Testis (tissue), 2 donors: ENCODE measurements at regions not wholly inside any gene's neighbourhood (a gene's known extent, or its start where the extent isn't known, plus 50 kb on each side); places are given as distances from the start of the nearest gene placed in this dataset.

Experiments
- CTCF ChIP-seq, 3 experiments: fragments of 450-650 bp in 2 of 3; fragments of 200-600 bp in 1 of 3; sonication (generic) in 1 of 3; IDR thresholded peaks; one replicate each; pipeline ENCODE4 v1.5.1; 2016 to 2019; ENCODE audit warnings: antibody characterized with exemption in 3 of 3, mild to moderate bottlenecking in 2 of 3, moderate library complexity in 1 of 3
- POLR2A ChIP-seq: fragments of 450-650 bp; IDR thresholded peaks from one replicate; pipeline ENCODE4 v1.6.1; 2017; ENCODE audit warnings: antibody characterized with exemption, mild to moderate bottlenecking, moderate library complexity

GRCh38 chr4:57658188-57658587 is 548.0 kb upstream of the IGFBP7 start:
- no peak for TF ChIP-seq CTCF (IDR thresholded peaks at IDR 0.05)
- TF ChIP-seq POLR2A = no peak
